Breast epithelium (tissue), 3 donors: ENCODE measurements at regions not wholly inside any gene's neighbourhood (a gene's known extent, or its start where the extent isn't known, plus 50 kb on each side); places are given as distances from the start of the nearest gene placed in this dataset.

Source experiments
- CTCF ChIP-seq, 3 donors: fragments of 450-650 bp; IDR thresholded peaks; one replicate each; pipeline ENCODE4 v1.5.1; 2016 to 2017; ENCODE audit warnings: antibody characterized with exemption in 3 of 3, mild to moderate bottlenecking in 3 of 3, moderate library complexity in 3 of 3
- POLR2A ChIP-seq: fragments of 450-650 bp; IDR thresholded peaks from one replicate; pipeline ENCODE4 v1.6.1; 2016; ENCODE audit warnings: antibody characterized with exemption, mild to moderate bottlenecking, moderate library complexity
- POLR2AphosphoS5 ChIP-seq, 3 donors: sonication (generic); formaldehyde crosslinking; IDR thresholded peaks; one replicate each; pipeline ENCODE4 v1.6.1; 2017; ENCODE audit warnings: antibody characterized with exemption in 3 of 3

GRCh38 chr1:88063605-88064004 is 620.5 kb upstream of the PKN2 start:
- TF ChIP-seq CTCF (IDR thresholded peaks at IDR 0.05): no peak
- TF ChIP-seq POLR2A: no peak
- no peak for TF ChIP-seq POLR2AphosphoS5 (IDR thresholded peaks at IDR 0.05)
